IMR-90 (cell line): ENCODE measurements at regions not wholly inside any gene's neighbourhood (a gene's known extent, or its start where the extent isn't known, plus 50 kb on each side); places are given as distances from the start of the nearest gene placed in this dataset.

Experiments used
- ATAC-seq: fragments of 200-7000 bp; cut with Tn5 transposase; 2 replicates; pipeline ENCODE4 v1.9.1; 2020; ENCODE audit warnings: low read depth, mild to moderate bottlenecking, moderate library complexity
- BruUV-seq: library from RNA; stranded (reverse); fragments of 400-500 nt; replicated peaks from 2 replicates; lab custom pipeline; 2021; lab: Mats Ljungman, UMichigan
- CTCF ChIA-PET: fragments of 300-600 bp; formaldehyde crosslinking; extraction: SDS; loops from one replicate; lab custom pipeline; 2021; ENCODE audit warnings: antibody characterized with exemption; lab: Yijun Ruan, JAX
- POLR2A ChIA-PET: fragments of 300-600 bp; sonication (Branson Sonifier 250); formaldehyde crosslinking; loops from one replicate; lab custom pipeline; 2022; ENCODE audit warnings: antibody characterized with exemption; ENCODE audit not compliant: unreplicated experiment; lab: Charles Lee
- DNase-seq: peaks from one replicate; pipeline ENCODE4 v3.0.0; 2013
- H2AFZ ChIP-seq: replicated peaks from 2 replicates; pipeline ENCODE3; 2013; ENCODE audit warnings: low read length, mild to moderate bottlenecking; ENCODE audit not compliant: poor library complexity
- H2AK5ac ChIP-seq: 2 replicates; pipeline ENCODE4 v1.6.1; 2013; ENCODE audit warnings: low read depth, low read length, inconsistent platforms
- H2AK9ac ChIP-seq: replicated peaks from 2 replicates; pipeline ENCODE3; 2013; ENCODE audit warnings: mild to moderate bottlenecking, low read depth, low read length, moderate library complexity; ENCODE audit not compliant: poor library complexity
- H2BK120ac ChIP-seq: 2 replicates; pipeline ENCODE4 v1.6.1; 2013; ENCODE audit warnings: low read depth, low read length, inconsistent platforms
- H2BK15ac ChIP-seq: 3 replicates; pipeline ENCODE4 v1.6.1; 2013; ENCODE audit warnings: low read depth, low read length, inconsistent platforms
- H2BK20ac ChIP-seq: 2 replicates; pipeline ENCODE4 v1.6.1; 2013; ENCODE audit warnings: low read depth, mild to moderate bottlenecking, inconsistent platforms, low read length, moderate library complexity
- H2BK5ac ChIP-seq: 2 replicates; pipeline ENCODE4 v1.6.1; 2013; ENCODE audit warnings: mild to moderate bottlenecking, low read depth, low read length, inconsistent platforms; ENCODE audit not compliant: poor library complexity, severe bottlenecking
- H3K14ac ChIP-seq: replicated peaks from 2 replicates; pipeline ENCODE4 v1.6.1; 2013; ENCODE audit warnings: low read depth, low read length, inconsistent platforms
- H3K18ac ChIP-seq: 2 replicates; pipeline ENCODE4 v1.6.1; 2013; ENCODE audit warnings: low read depth, low read length, control low read depth
- H3K23ac ChIP-seq: 2 replicates; pipeline ENCODE4 v1.6.1; 2013; ENCODE audit warnings: low read depth, low read length, inconsistent platforms
- H3K27ac ChIP-seq: 2 replicates; pipeline ENCODE4 v1.5.1; 2013; ENCODE audit warnings: mild to moderate bottlenecking, control low read depth, low read length; ENCODE audit not compliant: insufficient read depth
- H3K27me3 ChIP-seq: 2 replicates; pipeline ENCODE4 v1.6.1; 2013; ENCODE audit warnings: low read length; ENCODE audit not compliant: control insufficient read depth, insufficient read depth
- H3K36me3 ChIP-seq: 2 replicates; pipeline ENCODE4 v1.6.1; 2013; ENCODE audit warnings: low read length, mixed read lengths; ENCODE audit not compliant: control insufficient read depth, insufficient read depth
- H3K4ac ChIP-seq: 2 replicates; pipeline ENCODE4 v1.6.1; 2013; ENCODE audit warnings: low read depth, low read length, inconsistent platforms
- H3K4me1 ChIP-seq: 2 replicates; pipeline ENCODE4 v1.6.1; 2013; ENCODE audit warnings: low read length, mixed read lengths; ENCODE audit not compliant: control insufficient read depth, insufficient read depth
- H3K4me2 ChIP-seq: 2 replicates; pipeline ENCODE4 v1.6.1; 2013; ENCODE audit warnings: low read depth, mild to moderate bottlenecking, control low read depth, low read length, moderate library complexity
- H3K4me3 ChIP-seq: 2 replicates; pipeline ENCODE4 v1.5.1; 2013; ENCODE audit warnings: low read depth, mild to moderate bottlenecking, control low read depth, low read length, moderate library complexity; ENCODE audit not compliant: insufficient read depth
- H3K56ac ChIP-seq: 2 replicates; pipeline ENCODE4 v1.6.1; 2013; ENCODE audit warnings: low read length, inconsistent platforms; ENCODE audit not compliant: insufficient read depth; ENCODE audit errors: extremely low read depth
- H3K79me1 ChIP-seq, 2 experiments: 2 replicates each; pipeline ENCODE4 v1.6.1; 2013; ENCODE audit warnings: low read length in 2 of 2, inconsistent platforms in 1 of 2, low read depth in 1 of 2
- H3K9ac ChIP-seq: 2 replicates; pipeline ENCODE4 v1.6.1; 2013; ENCODE audit warnings: low read depth, low read length, control low read depth
- H3K9me1 ChIP-seq: 2 replicates; pipeline ENCODE4 v1.6.1; 2013; ENCODE audit warnings: low read length, inconsistent platforms; ENCODE audit not compliant: insufficient read depth
- H3K9me3 ChIP-seq: 2 replicates; pipeline ENCODE4 v1.6.1; 2013; ENCODE audit warnings: low read length; ENCODE audit not compliant: control insufficient read depth, insufficient read depth
- H4K20me1 ChIP-seq: 2 replicates; pipeline ENCODE4 v1.6.1; 2013; ENCODE audit warnings: low read length, inconsistent platforms; ENCODE audit not compliant: insufficient read depth
- H4K5ac ChIP-seq: 2 replicates; pipeline ENCODE4 v1.6.1; 2013; ENCODE audit warnings: mild to moderate bottlenecking, low read depth, low read length, control low read depth
- H4K8ac ChIP-seq, 2 experiments: 2 replicates each; pipeline ENCODE4 v1.6.1; 2013; ENCODE audit warnings: low read depth in 2 of 2, low read length in 2 of 2, control low read depth in 1 of 2, inconsistent platforms in 1 of 2
- H4K91ac ChIP-seq: 2 replicates; pipeline ENCODE4 v1.6.1; 2013; ENCODE audit warnings: low read depth, low read length, inconsistent platforms; ENCODE audit not compliant: insufficient read depth
- BHLHE40 ChIP-seq: fragments of 150-350 bp; IDR thresholded peaks from 2 replicates; pipeline ENCODE4 v1.6.1; 2016; ENCODE audit warnings: mild to moderate bottlenecking, low read depth, low read length
- CEBPB ChIP-seq: IDR thresholded peaks from 2 replicates; pipeline ENCODE4 v1.6.1; 2012; ENCODE audit warnings: low read depth, low read length, improper control_type of control experiment
- CHD1 ChIP-seq: IDR thresholded peaks from 2 replicates; pipeline ENCODE4 v1.6.1; 2012; ENCODE audit warnings: low read depth, low read length, improper control_type of control experiment
- FOS ChIP-seq: fragments of 150-350 bp; IDR thresholded peaks from 2 replicates; pipeline ENCODE4 v1.6.1; 2016; ENCODE audit warnings: low read depth, low read length
- MAFK ChIP-seq: IDR thresholded peaks from 2 replicates; pipeline ENCODE4 v1.6.1; 2012; ENCODE audit warnings: low read depth, low read length, improper control_type of control experiment
- MAZ ChIP-seq: IDR thresholded peaks from 2 replicates; pipeline ENCODE4 v1.6.1; 2012; ENCODE audit warnings: low read depth, mild to moderate bottlenecking, low read length, improper control_type of control experiment, moderate library complexity, borderline replicate concordance
- MXI1 ChIP-seq: IDR thresholded peaks from 2 replicates; pipeline ENCODE4 v1.6.1; 2012; ENCODE audit warnings: low read depth, mild to moderate bottlenecking, low read length, moderate library complexity, borderline replicate concordance
- NFE2L2 ChIP-seq: fragments of 150-350 bp; IDR thresholded peaks from 2 replicates; pipeline ENCODE4 v1.6.1; 2016; ENCODE audit warnings: low read depth, mild to moderate bottlenecking, low read length
- POLR2A ChIP-seq: IDR thresholded peaks from 2 replicates; pipeline ENCODE4 v1.6.1; 2012; ENCODE audit warnings: mild to moderate bottlenecking, low read depth, low read length
- RAD21 ChIP-seq: IDR thresholded peaks from 2 replicates; pipeline ENCODE4 v1.6.1; 2012; ENCODE audit warnings: low read length, improper control_type of control experiment
- RCOR1 ChIP-seq: IDR thresholded peaks from 2 replicates; pipeline ENCODE4 v1.6.1; 2012; ENCODE audit warnings: mild to moderate bottlenecking, low read length, improper control_type of control experiment; ENCODE audit not compliant: insufficient replicate concordance
- RFX5 ChIP-seq: IDR thresholded peaks from 2 replicates; pipeline ENCODE4 v1.8.0; 2012; ENCODE audit warnings: low read depth, mild to moderate bottlenecking, low read length, moderate library complexity
- SMC3 ChIP-seq: fragments of 150-350 bp; IDR thresholded peaks from 2 replicates; pipeline ENCODE4 v1.6.1; 2016; ENCODE audit warnings: low read depth, mild to moderate bottlenecking, antibody characterized with exemption, low read length, moderate library complexity
- USF2 ChIP-seq: fragments of 150-350 bp; IDR thresholded peaks from 2 replicates; pipeline ENCODE4 v1.6.1; 2017; ENCODE audit warnings: mild to moderate bottlenecking, antibody characterized with exemption, low read length, low read depth
- WGBS, 2 experiments: methylation state at CpG; one replicate each; pipeline versions ENCODE4 v1.1.5 to v1.1.7; 2013; ENCODE audit warnings: missing lambda C conversion rate in 2 of 2; ENCODE audit not compliant: insufficient read length in 1 of 2; ENCODE audit errors: extremely low coverage in 2 of 2; 5-methylcytosine and 5-hydroxymethylcytosine counted together
- dilution Hi-C: fragments of 300-500 bp; cut with HindIII; formaldehyde crosslinking; loops from one replicate; pipeline ENCODE4 v1.14.3; 2018; ENCODE audit warnings: low sequenced_read_pairs; ENCODE audit not compliant: unreplicated experiment
- in situ Hi-C: fragments of 300-500 bp; cut with MboI; formaldehyde crosslinking; loops from 3 replicates; pipeline ENCODE4 v1.14.3; 2019; ENCODE audit warnings: low sequenced_read_pairs, inconsistent platforms, mixed read lengths
- intact Hi-C: fragments of 100-400 bp; cut with micrococcal nuclease; formaldehyde crosslinking; loops from 2 replicates; pipeline ENCODE4 v1.10.0; 2022
- TF ChIP-seq, protein P1 (sequence below): fragments of 150-350 bp; IDR thresholded peaks from 2 replicates; pipeline ENCODE4 v1.6.1; 2016; ENCODE audit warnings: low read depth, mild to moderate bottlenecking, low read length, moderate library complexity, borderline replicate concordance
- TF ChIP-seq, protein P2 (sequence below): conservative IDR thresholded peaks from 2 replicates; pipeline ENCODE4 v1.5.1; 2012; ENCODE audit warnings: mild to moderate bottlenecking, low read depth, low read length, improper control_type of control experiment

- H3K27ac ChIP-seq, result no peak overlapping the region
- H4K20me1 ChIP-seq, result no peaks in the 10 kb centered on the region
- no peaks in the 10 kb centered on the region for H3K9me3 ChIP-seq
- H2BK120ac ChIP-seq, result no peak overlapping the region
- H3K4me3 ChIP-seq, result no peak overlapping the region
- H3K79me1 ChIP-seq, result no peaks in the 10 kb centered on the region
- no peak for TF ChIP-seq RFX5
- TF ChIP-seq MAZ, result no peak
- TF ChIP-seq CHD1, result no peak
- no peak for TF ChIP-seq USF2
- TF ChIP-seq, protein P1, sequence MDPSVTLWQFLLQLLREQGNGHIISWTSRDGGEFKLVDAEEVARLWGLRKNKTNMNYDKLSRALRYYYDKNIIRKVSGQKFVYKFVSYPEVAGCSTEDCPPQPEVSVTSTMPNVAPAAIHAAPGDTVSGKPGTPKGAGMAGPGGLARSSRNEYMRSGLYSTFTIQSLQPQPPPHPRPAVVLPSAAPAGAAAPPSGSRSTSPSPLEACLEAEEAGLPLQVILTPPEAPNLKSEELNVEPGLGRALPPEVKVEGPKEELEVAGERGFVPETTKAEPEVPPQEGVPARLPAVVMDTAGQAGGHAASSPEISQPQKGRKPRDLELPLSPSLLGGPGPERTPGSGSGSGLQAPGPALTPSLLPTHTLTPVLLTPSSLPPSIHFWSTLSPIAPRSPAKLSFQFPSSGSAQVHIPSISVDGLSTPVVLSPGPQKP, result no peak
- no peak for TF ChIP-seq NFE2L2
- TF ChIP-seq POLR2A, result no peak
- no peak for TF ChIP-seq MXI1
- peak; percentile 35 for TF ChIP-seq RAD21
- no peak for TF ChIP-seq FOS
- no peak for TF ChIP-seq BHLHE40
- no peak for TF ChIP-seq MAFK
- TF ChIP-seq SMC3, result no peak; the same call in 1 of the 2 replicates
- TF ChIP-seq, protein P2, sequence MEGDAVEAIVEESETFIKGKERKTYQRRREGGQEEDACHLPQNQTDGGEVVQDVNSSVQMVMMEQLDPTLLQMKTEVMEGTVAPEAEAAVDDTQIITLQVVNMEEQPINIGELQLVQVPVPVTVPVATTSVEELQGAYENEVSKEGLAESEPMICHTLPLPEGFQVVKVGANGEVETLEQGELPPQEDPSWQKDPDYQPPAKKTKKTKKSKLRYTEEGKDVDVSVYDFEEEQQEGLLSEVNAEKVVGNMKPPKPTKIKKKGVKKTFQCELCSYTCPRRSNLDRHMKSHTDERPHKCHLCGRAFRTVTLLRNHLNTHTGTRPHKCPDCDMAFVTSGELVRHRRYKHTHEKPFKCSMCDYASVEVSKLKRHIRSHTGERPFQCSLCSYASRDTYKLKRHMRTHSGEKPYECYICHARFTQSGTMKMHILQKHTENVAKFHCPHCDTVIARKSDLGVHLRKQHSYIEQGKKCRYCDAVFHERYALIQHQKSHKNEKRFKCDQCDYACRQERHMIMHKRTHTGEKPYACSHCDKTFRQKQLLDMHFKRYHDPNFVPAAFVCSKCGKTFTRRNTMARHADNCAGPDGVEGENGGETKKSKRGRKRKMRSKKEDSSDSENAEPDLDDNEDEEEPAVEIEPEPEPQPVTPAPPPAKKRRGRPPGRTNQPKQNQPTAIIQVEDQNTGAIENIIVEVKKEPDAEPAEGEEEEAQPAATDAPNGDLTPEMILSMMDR, result peak; percentile 28
- TF ChIP-seq CEBPB, result no peak
- TF ChIP-seq RCOR1, result no peak
- peak; percentile 52 for DNase-seq
- H2AFZ ChIP-seq, result no peak overlapping the region
- dilution Hi-C loops (no loop called here), intact Hi-C loops (no loop called here), in situ Hi-C loops (loop anchor here (10.0 kb wide), 1 partner anchor 1155 kb away; no protein-coding TSS in a partner anchor)
- BruUV-seq, result no TSS peak
- H3K14ac ChIP-seq, result no peak overlapping the region; the same call in 1 of the 2 replicates
- 20% methylated on average over 1 of the region's 1 CpG; no CpG with 5 or more reads in 1 of the 2 experiments for WGBS, 2 experiments
- no peak overlapping the region for H3K4ac ChIP-seq
- H3K27me3 ChIP-seq, result peaks cover 2% of the 10 kb centered on the region
- H3K9me1 ChIP-seq, result no peaks in the 10 kb centered on the region
- no peak overlapping the region for H3K18ac ChIP-seq
- no peak overlapping the region for H2AK9ac ChIP-seq
- ATAC-seq, result peak; percentile 72
- ChIA-PET POLR2A (no interaction called here), CTCF (interaction anchor here (0.6 to 1.2 kb wide), 2 partner anchors 258 to 1634 kb away, joined by 3 to 4 read pairs; no protein-coding TSS in a partner anchor)
- no peak overlapping the region for H4K8ac ChIP-seq
- H2AK5ac ChIP-seq, result no peak overlapping the region
- H4K91ac ChIP-seq, result no peak overlapping the region
- no peak overlapping the region for H3K56ac ChIP-seq
- no peak overlapping the region for H3K9ac ChIP-seq
- no peak overlapping the region for H2BK5ac ChIP-seq
- H3K4me2 ChIP-seq, result no peak overlapping the region
- no peak overlapping the region for H2BK20ac ChIP-seq
- no peak overlapping the region for H4K5ac ChIP-seq
- no peaks in the 10 kb centered on the region for H3K36me3 ChIP-seq
- peaks cover 2% of the 10 kb centered on the region; the same call in 1 of the 2 replicates for H3K4me1 ChIP-seq
- H3K23ac ChIP-seq, result no peak overlapping the region
- H2BK15ac ChIP-seq, result no peak overlapping the region
Measured at GRCh38 chr10:90579602-90580242, 278.1 kb downstream of the HTR7 start.
